Neuronal stem cell (in vitro differentiated cells): ENCODE measurements at regions not wholly inside any gene's neighbourhood (a gene's known extent, or its start where the extent isn't known, plus 50 kb on each side); places are given as distances from the start of the nearest gene placed in this dataset.
"Not testable (repeated sequence)": the region's sequence is repeated elsewhere in the genome, so short reads cannot be mapped to it uniquely, and the experiment has no call there.

ENCODE experiments used
- DNase-seq: peaks from one replicate; pipeline ENCODE4 v3.0.0-alpha.2; 2013; ENCODE audit warnings: low spot score
- H2AFZ ChIP-seq: one replicate; pipeline ENCODE4 v1.6.1; 2013; ENCODE audit warnings: mild to moderate bottlenecking, low read length, inconsistent platforms
- H2AK5ac ChIP-seq: 2 replicates; pipeline ENCODE4 v1.6.1; 2013; ENCODE audit warnings: low read depth, mild to moderate bottlenecking, inconsistent platforms, low read length, moderate library complexity, mixed read lengths
- H2BK120ac ChIP-seq: 2 replicates; pipeline ENCODE4 v1.6.1; 2013; ENCODE audit warnings: low read depth, mild to moderate bottlenecking, inconsistent platforms, low read length, moderate library complexity, mixed read lengths
- H2BK12ac ChIP-seq: one replicate; pipeline ENCODE4 v1.6.1; 2013; ENCODE audit warnings: low read length, inconsistent platforms
- H2BK15ac ChIP-seq: 2 replicates; pipeline ENCODE4 v1.6.1; 2013; ENCODE audit warnings: mild to moderate bottlenecking, low read length, inconsistent platforms, mixed read lengths
- H2BK5ac ChIP-seq: one replicate; pipeline ENCODE4 v1.6.1; 2013; ENCODE audit warnings: inconsistent platforms, mild to moderate bottlenecking, low read length, moderate library complexity
- H3K14ac ChIP-seq: one replicate; pipeline ENCODE4 v1.6.1; 2013; ENCODE audit warnings: low read length, inconsistent platforms
- H3K18ac ChIP-seq: 2 replicates; pipeline ENCODE4 v1.6.1; 2013; ENCODE audit warnings: low read length, inconsistent platforms
- H3K23ac ChIP-seq: 2 replicates; pipeline ENCODE4 v1.6.1; 2013; ENCODE audit warnings: low read depth, mild to moderate bottlenecking, mixed read lengths, low read length, inconsistent platforms; ENCODE audit not compliant: poor library complexity
- H3K27ac ChIP-seq: replicated peaks from 3 replicates; pipeline ENCODE4 v1.5.1; 2013; ENCODE audit warnings: low read length, inconsistent platforms
- H3K27me3 ChIP-seq, 3 experiments: 2 replicates each; pipeline ENCODE4 v1.6.1; 2013; ENCODE audit warnings: low read length in 3 of 3, mild to moderate bottlenecking in 2 of 3, inconsistent platforms in 1 of 3, low read depth in 1 of 3, mixed read lengths in 1 of 3, moderate library complexity in 1 of 3; ENCODE audit not compliant: control insufficient read depth in 3 of 3, insufficient read depth in 3 of 3
- H3K36me3 ChIP-seq, 2 donors: replicated peaks in 1 of 2; 2 replicates each; pipeline ENCODE4 v1.6.1; 2013; ENCODE audit warnings: low read length in 2 of 2; ENCODE audit not compliant: control insufficient read depth in 2 of 2, insufficient read depth in 2 of 2
- H3K4ac ChIP-seq: 2 replicates; pipeline ENCODE4 v1.6.1; 2013; ENCODE audit warnings: inconsistent platforms, mild to moderate bottlenecking, low read length, moderate library complexity
- H3K4me1 ChIP-seq, 2 donors: 1 replicate in 1 of 2; 2 replicates in 1 of 2; pipeline ENCODE4 v1.6.1; 2013; ENCODE audit warnings: low read length in 2 of 2, low read depth in 1 of 2; ENCODE audit not compliant: control insufficient read depth in 2 of 2, insufficient read depth in 1 of 2
- H3K4me2 ChIP-seq: one replicate; pipeline ENCODE4 v1.6.1; 2013; ENCODE audit warnings: mild to moderate bottlenecking, low read length, inconsistent platforms; ENCODE audit not compliant: insufficient read depth, poor library complexity, severe bottlenecking
- H3K4me3 ChIP-seq, 2 donors: 2 replicates each; pipeline ENCODE4 v1.5.1; 2013; ENCODE audit warnings: low read length in 2 of 2, mild to moderate bottlenecking in 2 of 2, inconsistent platforms in 1 of 2, moderate library complexity in 1 of 2
- H3K79me1 ChIP-seq: one replicate; pipeline ENCODE4 v1.6.1; 2013; ENCODE audit warnings: low read depth, mild to moderate bottlenecking, inconsistent platforms, low read length, moderate library complexity
- H3K9ac ChIP-seq: one replicate; pipeline ENCODE4 v1.6.1; 2013; ENCODE audit warnings: mild to moderate bottlenecking, low read depth, low read length, inconsistent platforms; ENCODE audit not compliant: poor library complexity
- H3K9me3 ChIP-seq, 2 donors: replicated peaks in 1 of 2; 2 replicates each; pipeline versions ENCODE3 to v1.6.1; 2013; ENCODE audit warnings: low read length in 2 of 2, mild to moderate bottlenecking in 2 of 2, inconsistent platforms in 1 of 2, low read depth in 1 of 2, mixed read lengths in 1 of 2, moderate library complexity in 1 of 2; ENCODE audit not compliant: control insufficient read depth in 2 of 2, insufficient read depth in 1 of 2
- H4K8ac ChIP-seq: one replicate; pipeline ENCODE4 v1.6.1; 2013; ENCODE audit warnings: low read depth, mild to moderate bottlenecking, inconsistent platforms, low read length, moderate library complexity
- H4K91ac ChIP-seq: one replicate; pipeline ENCODE4 v1.6.1; 2013; ENCODE audit warnings: low read length, low read depth, mild to moderate bottlenecking, inconsistent platforms; ENCODE audit not compliant: poor library complexity
- WGBS, 2 donors: extraction: QIAGEN DNeasy Blood & Tissue Kit; methylation state at CpG; one replicate each; pipeline ENCODE4 v1.1.7; 2013; ENCODE audit warnings: missing lambda C conversion rate in 2 of 2, mixed read lengths in 1 of 2; ENCODE audit not compliant: insufficient read length in 2 of 2, insufficient replicate concordance in 1 of 2; ENCODE audit errors: extremely low coverage in 2 of 2; 5-methylcytosine and 5-hydroxymethylcytosine counted together

DNA sequence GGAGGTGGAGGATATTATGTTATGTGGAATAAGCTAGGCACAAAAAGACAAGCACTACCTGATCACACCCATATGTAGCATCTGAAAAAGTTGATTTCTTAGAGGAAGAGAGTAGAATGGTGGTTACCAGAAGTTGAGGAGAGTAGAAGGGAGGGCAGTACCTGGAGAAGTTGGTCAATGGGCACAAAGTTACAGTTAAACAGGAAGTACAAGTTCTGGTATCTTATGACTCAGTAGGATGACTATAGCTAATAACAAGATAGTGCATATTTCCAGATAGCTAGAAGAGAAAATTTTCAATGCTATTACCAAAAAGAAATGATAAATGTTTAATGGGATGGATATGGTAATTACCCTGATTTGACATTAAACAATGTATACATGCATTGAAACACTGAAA, 686.7 kb downstream of the ISL1 start:
- Histone ChIP-seq H3K9ac (no peak overlapping the region), H3K18ac (no peak overlapping the region), H2AK5ac (no peak overlapping the region), H3K9me3 (peaks cover 0 to 7% of the 10 kb centered on the region in 2 donors), H3K79me1 (no peaks in the 10 kb centered on the region), H3K36me3 (no peaks in the 10 kb centered on the region), H2BK120ac (no peak overlapping the region), H3K14ac (no peak overlapping the region), H3K4ac (no peak overlapping the region), H3K4me3 (no peak overlapping the region), H2BK12ac (no peak overlapping the region), H3K27ac (no peak overlapping the region), H2BK15ac (no peak overlapping the region), H3K4me2 (no peak overlapping the region), H4K8ac (no peak overlapping the region), H3K4me1 (no peaks in the 10 kb centered on the region), H3K23ac (no peak overlapping the region), H4K91ac (no peak overlapping the region), H2AFZ (no peak overlapping the region), H2BK5ac (no peak overlapping the region), H3K27me3 (peaks cover 0 to 34% (median 0%) of the 10 kb centered on the region in 3 experiments)
- DNase-seq, result no peak

DNA sequence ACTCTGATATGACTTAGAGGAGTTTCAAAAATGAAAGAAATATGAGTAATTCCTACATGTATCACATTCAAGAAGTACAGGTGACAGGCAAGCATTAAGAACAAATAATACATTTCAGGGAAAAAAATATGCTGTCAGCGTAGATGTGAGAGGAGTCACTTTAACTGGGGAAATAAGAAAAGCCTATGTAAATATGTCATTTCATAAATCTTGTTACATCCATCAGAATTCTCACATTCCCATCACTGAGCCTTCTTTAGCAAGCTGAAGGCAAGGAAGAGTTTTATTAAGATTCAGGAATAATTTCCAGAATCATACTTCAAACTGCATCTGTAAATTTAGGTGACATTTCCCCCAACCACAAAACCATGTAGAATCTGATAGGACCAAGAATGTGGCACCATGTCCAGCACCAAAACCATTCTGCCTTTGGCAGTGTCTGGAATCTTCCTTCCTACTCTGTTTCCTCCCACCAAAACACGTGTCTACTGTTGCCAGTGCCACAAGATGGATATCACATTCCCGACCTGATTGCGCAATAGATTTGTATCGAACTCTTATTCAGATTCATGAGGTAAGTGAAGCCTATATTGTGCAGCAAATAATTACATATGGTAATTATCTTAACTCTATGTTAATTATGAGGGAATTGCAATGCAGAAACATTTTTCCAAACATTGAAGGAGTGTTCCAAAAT, 690.9 kb downstream of the ISL1 start:
- H4K8ac ChIP-seq, result no peak overlapping the region
- H3K9me3 ChIP-seq, result no peaks in the 10 kb centered on the region
- H3K14ac ChIP-seq, result no peak overlapping the region
- no peak overlapping the region for H3K4me2 ChIP-seq
- H2BK12ac ChIP-seq, result no peak overlapping the region
- no peak overlapping the region for H2BK5ac ChIP-seq
- H3K79me1 ChIP-seq, result no peaks in the 10 kb centered on the region
- H3K9ac ChIP-seq, result no peak overlapping the region
- no peak overlapping the region for H2BK15ac ChIP-seq
- H3K36me3 ChIP-seq, result no peaks in the 10 kb centered on the region
- H3K4ac ChIP-seq, result no peak overlapping the region
- no CpG with 5 or more reads among the region's 5 CpGs for WGBS, 2 donors
- DNase-seq, result no peak
- no peak overlapping the region for H3K23ac ChIP-seq
- H2AFZ ChIP-seq, result no peak overlapping the region
- H4K91ac ChIP-seq, result no peak overlapping the region
- H3K4me3 ChIP-seq, result no peak overlapping the region
- H3K27ac ChIP-seq, result no peak overlapping the region
- H3K18ac ChIP-seq, result no peak overlapping the region
- H3K27me3 ChIP-seq, result peaks cover 0 to 36% (median 0%) of the 10 kb centered on the region in 3 experiments
- peaks cover 5 to 18% of the 10 kb centered on the region in 2 donors for H3K4me1 ChIP-seq
- no peak overlapping the region for H2BK120ac ChIP-seq
- H2AK5ac ChIP-seq, result no peak overlapping the region

DNA sequence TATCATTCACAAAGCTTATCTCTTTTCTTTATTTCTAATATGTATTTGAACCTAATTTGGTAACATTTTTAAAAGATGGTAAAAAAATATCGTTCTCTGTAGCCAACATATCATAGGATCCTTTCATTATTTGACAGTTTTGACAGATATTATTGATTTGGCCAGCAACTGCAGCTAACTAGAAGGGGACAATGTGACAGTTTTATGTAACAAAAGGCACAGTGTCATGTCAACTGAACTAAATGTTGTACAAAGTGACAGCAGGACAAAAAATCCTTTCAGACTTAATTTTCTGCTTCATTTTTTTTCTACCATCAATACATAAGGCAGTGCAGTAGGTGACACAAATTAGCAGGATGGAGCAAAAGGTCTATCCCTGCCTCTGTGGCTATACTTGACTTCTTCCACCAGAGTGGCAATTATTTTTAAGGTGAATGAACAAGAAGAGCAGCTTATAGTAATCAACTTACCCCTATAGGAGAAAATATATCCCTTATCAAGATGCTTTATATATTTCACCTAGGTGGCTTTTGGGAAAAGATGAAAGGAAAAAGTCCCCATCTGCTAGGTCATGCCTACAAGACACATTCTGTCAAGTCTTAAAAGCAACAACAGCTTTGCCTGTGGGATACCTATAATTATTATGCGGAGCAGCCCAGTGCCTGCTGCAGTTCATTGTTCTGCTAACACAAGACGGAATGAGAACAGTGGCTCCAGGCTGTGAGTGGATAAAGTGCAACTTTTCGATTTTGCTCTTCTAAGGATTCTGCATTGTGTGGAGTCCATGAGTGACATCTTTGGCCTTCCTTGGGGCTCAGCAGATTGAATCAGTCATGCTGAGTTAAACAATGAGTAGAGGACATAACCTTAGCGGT, 694.9 kb downstream of the ISL1 start:
- no peak overlapping the region for H2AK5ac ChIP-seq
- no peak overlapping the region for H3K27ac ChIP-seq
- H3K27me3 ChIP-seq, result peaks cover 0 to 54% (median 0%) of the 10 kb centered on the region in 3 experiments
- no peak overlapping the region for H2AFZ ChIP-seq
- WGBS, 2 donors, result no CpG with 5 or more reads among the region's 5 CpGs
- no peak overlapping the region for H2BK12ac ChIP-seq
- no peaks in the 10 kb centered on the region for H3K79me1 ChIP-seq
- H3K9ac ChIP-seq, result no peak overlapping the region
- no peak overlapping the region for H2BK120ac ChIP-seq
- no peak overlapping the region for H2BK5ac ChIP-seq
- no peak overlapping the region for H2BK15ac ChIP-seq
- H4K91ac ChIP-seq, result no peak overlapping the region
- H3K4ac ChIP-seq, result no peak overlapping the region
- no peak overlapping the region for H3K14ac ChIP-seq
- H3K18ac ChIP-seq, result no peak overlapping the region
- peaks cover 0 to 19% of the 10 kb centered on the region in 2 donors for H3K9me3 ChIP-seq
- peaks cover 5 to 19% of the 10 kb centered on the region in 2 donors for H3K4me1 ChIP-seq
- H4K8ac ChIP-seq, result no peak overlapping the region
- DNase-seq, result peak; percentile 54
- H3K4me3 ChIP-seq, result no peak overlapping the region
- H3K23ac ChIP-seq, result no peak overlapping the region
- H3K36me3 ChIP-seq, result no peaks in the 10 kb centered on the region
- no peak overlapping the region for H3K4me2 ChIP-seq

DNA sequence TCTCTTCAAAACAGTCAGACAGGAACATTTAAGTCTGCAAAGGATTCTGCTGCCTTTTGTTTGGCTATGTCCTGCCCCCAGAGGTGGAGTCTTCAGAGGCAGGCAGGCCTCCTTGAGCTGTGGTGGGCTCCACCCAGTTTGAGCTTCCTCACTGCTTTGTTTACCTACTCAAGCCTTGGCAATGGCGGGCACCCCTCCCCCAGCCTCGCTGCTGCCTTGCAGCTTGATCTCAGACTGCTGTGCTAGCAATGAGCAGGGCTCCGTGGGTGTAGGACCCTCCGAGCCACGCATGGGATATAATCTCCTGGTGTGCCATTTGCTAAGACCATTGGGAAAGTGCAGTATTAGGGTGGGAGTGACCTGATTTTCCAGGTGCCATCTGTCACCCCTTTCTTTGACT, 685.4 kb upstream of the ITGA1 start:
- H3K4ac ChIP-seq, H4K8ac ChIP-seq, H2BK15ac ChIP-seq, H3K14ac ChIP-seq, H3K36me3 ChIP-seq, DNase-seq, H3K27me3 ChIP-seq, H2BK120ac ChIP-seq, H2BK12ac ChIP-seq, H3K9me3 ChIP-seq, H4K91ac ChIP-seq, H3K4me1 ChIP-seq, H2AK5ac ChIP-seq, H2AFZ ChIP-seq, H3K4me3 ChIP-seq, H3K27ac ChIP-seq, H3K79me1 ChIP-seq, H3K4me2 ChIP-seq, H3K18ac ChIP-seq, H3K9ac ChIP-seq, H2BK5ac ChIP-seq, H3K23ac ChIP-seq: not testable (repeated sequence)
- WGBS, 2 donors, result no CpG with 5 or more reads among the region's 5 CpGs
